Esophagus muscularis mucosa (tissue), 4 donors: ENCODE measurements at regions not wholly inside any gene's neighbourhood (a gene's known extent, or its start where the extent isn't known, plus 50 kb on each side); places are given as distances from the start of the nearest gene placed in this dataset.

Experiments
- DNase-seq: peaks from one replicate; pipeline ENCODE4 v3.0.0-alpha.2; 2017; ENCODE audit errors: extremely low spot score
- H3K27ac ChIP-seq, 4 donors: fragments of 200-600 bp; sonication (generic); replicated peaks in 1 of 4; 1 replicate in 3 of 4; 2 replicates in 1 of 4; pipeline ENCODE4 v1.5.1; 2016 to 2019; ENCODE audit warnings: mild to moderate bottlenecking in 1 of 4
- H3K27me3 ChIP-seq, 4 donors: fragments of 200-600 bp; sonication (generic); one replicate each; pipeline versions ENCODE4 v1.5.1 to v1.6.0; 2016 to 2019
- H3K36me3 ChIP-seq, 4 donors: fragments of 200-600 bp; sonication (generic); one replicate each; pipeline ENCODE4 v1.5.1; 2016 to 2019
- H3K4me1 ChIP-seq, 4 donors: fragments of 200-600 bp; sonication (generic); one replicate each; pipeline ENCODE4 v1.5.1; 2016 to 2019
- H3K4me3 ChIP-seq, 4 donors: fragments of 200-600 bp; sonication (generic); 1 replicate in 2 of 4; 2 replicates in 2 of 4; pipeline ENCODE4 v1.5.1; 2016 to 2019; ENCODE audit warnings: mild to moderate bottlenecking in 4 of 4, moderate library complexity in 1 of 4
- H3K9me3 ChIP-seq, 4 donors: fragments of 200-600 bp; sonication (generic); 1 replicate in 3 of 4; 2 replicates in 1 of 4; pipeline ENCODE4 v1.5.1; 2016 to 2019
- CTCF ChIP-seq, 3 experiments: fragments of 200-600 bp in 2 of 3; fragments of 450-650 bp in 1 of 3; sonication (generic) in 2 of 3; IDR thresholded peaks; one replicate each; pipeline ENCODE4 v1.5.1; 2017 to 2019; ENCODE audit warnings: antibody characterized with exemption in 3 of 3, mild to moderate bottlenecking in 2 of 3, moderate library complexity in 1 of 3
- EP300 ChIP-seq: sonication (generic); formaldehyde crosslinking; IDR thresholded peaks from one replicate; pipeline ENCODE4 v1.6.1; 2017; ENCODE audit warnings: antibody characterized with exemption
- POLR2A ChIP-seq: fragments of 450-650 bp; IDR thresholded peaks from one replicate; pipeline ENCODE4 v1.6.1; 2017; ENCODE audit warnings: antibody characterized with exemption, moderate library complexity, mild to moderate bottlenecking, low read depth
- POLR2AphosphoS5 ChIP-seq, 2 donors: sonication (generic); formaldehyde crosslinking; IDR thresholded peaks; one replicate each; pipeline ENCODE4 v1.6.1; 2017; ENCODE audit warnings: antibody characterized with exemption in 2 of 2
- WGBS: methylation state at CpG from one replicate; pipeline ENCODE4 v1.1.5; 2018; 5-methylcytosine and 5-hydroxymethylcytosine counted together
- intact Hi-C: fragments of 100-400 bp; cut with DNase I; formaldehyde crosslinking; loops from one replicate; pipeline ENCODE4 v1.15.1; 2023

GRCh38 chr2:145597809-145598208 is 1077.9 kb upstream of the ZEB2 start:
- no peak for DNase-seq
- TF ChIP-seq EP300 (no peak), POLR2AphosphoS5 (IDR thresholded peaks at IDR 0.05) (no peak), POLR2A (no peak), CTCF (IDR thresholded peaks at IDR 0.05) (no peak)
- no peak overlapping the region for H3K4me3 ChIP-seq

GRCh38 chr2:145597006-145597405 is 1077.1 kb upstream of the ZEB2 start:
- H3K27me3 ChIP-seq: no peaks in the 10 kb centered on the region
- 69% methylated on average over 1 of the region's 1 CpG for WGBS
- no peaks in the 10 kb centered on the region for H3K4me1 ChIP-seq
- no peak overlapping the region for H3K27ac ChIP-seq
- H3K9me3 ChIP-seq: no peaks in the 10 kb centered on the region
- no peak overlapping the region for H3K4me3 ChIP-seq
- intact Hi-C loops: no loop called here
- DNase-seq: no peak
- H3K36me3 ChIP-seq: no peaks in the 10 kb centered on the region
- TF ChIP-seq POLR2AphosphoS5 (IDR thresholded peaks at IDR 0.05) (no peak), CTCF (IDR thresholded peaks at IDR 0.05) (no peak), POLR2A (no peak), EP300 (no peak)

More at GRCh38 chr2:145597809-145598208, 1077.9 kb upstream of the ZEB2 start:
- Histone ChIP-seq H3K27ac (no peak overlapping the region), H3K36me3 (no peaks in the 10 kb centered on the region), H3K4me1 (no peaks in the 10 kb centered on the region), H3K9me3 (no peaks in the 10 kb centered on the region), H3K27me3 (no peaks in the 10 kb centered on the region)
- intact Hi-C loops: no loop called here

GRCh38 chr2:145596416-145596815 is 1076.5 kb upstream of the ZEB2 start:
- Histone ChIP-seq H3K4me1 (no peaks in the 10 kb centered on the region), H3K27me3 (no peaks in the 10 kb centered on the region), H3K36me3 (no peaks in the 10 kb centered on the region), H3K4me3 (no peak overlapping the region), H3K9me3 (no peaks in the 10 kb centered on the region), H3K27ac (no peak overlapping the region)
- WGBS: 83% methylated on average over 3 of the region's 3 CpGs
- intact Hi-C loops: no loop called here
- TF ChIP-seq POLR2A (no peak), POLR2AphosphoS5 (IDR thresholded peaks at IDR 0.05) (no peak)
- no peak for DNase-seq

- no peaks in the 10 kb centered on the region for H3K36me3 ChIP-seq
- TF ChIP-seq POLR2AphosphoS5 (IDR thresholded peaks at IDR 0.05): no peak
- H3K4me3 ChIP-seq: no peak overlapping the region
- H3K4me1 ChIP-seq: no peaks in the 10 kb centered on the region
- no peaks in the 10 kb centered on the region for H3K27me3 ChIP-seq
- intact Hi-C loops: no loop called here
- H3K9me3 ChIP-seq: no peaks in the 10 kb centered on the region
- 92% methylated on average over 3 of the region's 3 CpGs for WGBS
- no peak for DNase-seq
- no peak overlapping the region for H3K27ac ChIP-seq
Observed at GRCh38 chr2:145595296-145595695, 1075.4 kb upstream of the ZEB2 start.

- TF ChIP-seq EP300 (no peak), POLR2AphosphoS5 (IDR thresholded peaks at IDR 0.05) (no peak), POLR2A (no peak)
- Histone ChIP-seq H3K27me3 (no peaks in the 10 kb centered on the region), H3K27ac (no peak overlapping the region), H3K9me3 (no peaks in the 10 kb centered on the region), H3K4me1 (no peaks in the 10 kb centered on the region), H3K36me3 (no peaks in the 10 kb centered on the region), H3K4me3 (no peak overlapping the region)
- intact Hi-C loops: no loop called here
- DNase-seq: no peak
- WGBS: 80% methylated on average over 2 of the region's 2 CpGs
Observed at GRCh38 chr2:145593991-145594614, 1074.2 kb upstream of the ZEB2 start.

- H3K4me1 ChIP-seq: no peaks in the 10 kb centered on the region
- WGBS: 91% methylated on average over 1 of the region's 1 CpG
- intact Hi-C loops: no loop called here
- no peak for DNase-seq
- H3K4me3 ChIP-seq: no peak overlapping the region
- no peaks in the 10 kb centered on the region for H3K9me3 ChIP-seq
- no peaks in the 10 kb centered on the region for H3K27me3 ChIP-seq
- no peak overlapping the region for H3K27ac ChIP-seq
- no peaks in the 10 kb centered on the region for H3K36me3 ChIP-seq
- TF ChIP-seq EP300 (no peak), POLR2A (no peak), CTCF (IDR thresholded peaks at IDR 0.05) (no peak), POLR2AphosphoS5 (IDR thresholded peaks at IDR 0.05) (no peak)
Observed at GRCh38 chr2:145593280-145593679, 1073.4 kb upstream of the ZEB2 start.
